PC-9 (cell line): ENCODE measurements at regions not wholly inside any gene's neighbourhood (a gene's known extent, or its start where the extent isn't known, plus 50 kb on each side); places are given as distances from the start of the nearest gene placed in this dataset.

ENCODE experiments used
- EZH2 ChIP-seq: fragments of 200-600 bp; sonication (generic); IDR thresholded peaks from 2 replicates; pipeline ENCODE4 v1.8.0; 2017; ENCODE audit warnings: antibody characterized with exemption, low read depth
- TF ChIP-seq, protein P1 (sequence below): fragments of 200-600 bp; sonication (generic); conservative IDR thresholded peaks from 2 replicates; pipeline ENCODE4 v1.6.1; 2017; ENCODE audit warnings: mixed run types, antibody characterized with exemption, mild to moderate bottlenecking, moderate library complexity

DNA sequence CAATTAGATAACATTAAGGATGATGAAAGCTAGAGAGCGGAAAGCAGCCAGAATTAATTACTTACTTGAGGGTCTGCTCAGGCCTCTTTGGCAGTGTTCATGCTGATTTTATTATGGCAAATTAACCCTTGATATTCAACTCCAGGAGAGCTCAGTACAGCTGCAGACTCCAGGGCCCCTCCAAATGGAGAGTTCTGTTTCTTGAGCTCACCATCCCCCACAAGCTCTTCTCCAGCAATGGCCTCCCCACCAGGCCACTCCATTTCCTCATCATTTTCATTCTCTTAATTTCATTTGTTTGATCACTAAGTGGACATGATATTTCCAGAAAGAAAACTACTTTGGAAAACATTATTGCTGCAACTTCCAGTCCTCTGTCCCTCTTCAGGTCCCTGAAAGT is 513.3 kb upstream of the NOX3 start:
- TF ChIP-seq, protein P1, sequence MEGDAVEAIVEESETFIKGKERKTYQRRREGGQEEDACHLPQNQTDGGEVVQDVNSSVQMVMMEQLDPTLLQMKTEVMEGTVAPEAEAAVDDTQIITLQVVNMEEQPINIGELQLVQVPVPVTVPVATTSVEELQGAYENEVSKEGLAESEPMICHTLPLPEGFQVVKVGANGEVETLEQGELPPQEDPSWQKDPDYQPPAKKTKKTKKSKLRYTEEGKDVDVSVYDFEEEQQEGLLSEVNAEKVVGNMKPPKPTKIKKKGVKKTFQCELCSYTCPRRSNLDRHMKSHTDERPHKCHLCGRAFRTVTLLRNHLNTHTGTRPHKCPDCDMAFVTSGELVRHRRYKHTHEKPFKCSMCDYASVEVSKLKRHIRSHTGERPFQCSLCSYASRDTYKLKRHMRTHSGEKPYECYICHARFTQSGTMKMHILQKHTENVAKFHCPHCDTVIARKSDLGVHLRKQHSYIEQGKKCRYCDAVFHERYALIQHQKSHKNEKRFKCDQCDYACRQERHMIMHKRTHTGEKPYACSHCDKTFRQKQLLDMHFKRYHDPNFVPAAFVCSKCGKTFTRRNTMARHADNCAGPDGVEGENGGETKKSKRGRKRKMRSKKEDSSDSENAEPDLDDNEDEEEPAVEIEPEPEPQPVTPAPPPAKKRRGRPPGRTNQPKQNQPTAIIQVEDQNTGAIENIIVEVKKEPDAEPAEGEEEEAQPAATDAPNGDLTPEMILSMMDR = no peak
- TF ChIP-seq EZH2 = no peak
